ENCODE measurements at regions not wholly inside any gene's neighbourhood (a gene's known extent, or its start where the extent isn't known, plus 50 kb on each side); places are given as distances from the start of the nearest gene placed in this dataset.

- 39% methylated on average over 1 of the region's 1 CpG for WGBS
- H3K27me3 ChIP-seq: no peaks in the 10 kb centered on the region
- peaks cover 0 to 11% (median 4%) of the 10 kb centered on the region in 4 donors for H3K4me1 ChIP-seq
- DNase-seq (ENCODE audit: extremely low spot score): no peak
- no peaks in the 10 kb centered on the region for H3K9me3 ChIP-seq
- no peak overlapping the region for H3K4me3 ChIP-seq
- no peak for TF ChIP-seq EP300 (IDR thresholded peaks at IDR 0.05)
- TF ChIP-seq POLR2A (IDR thresholded peaks at IDR 0.05; ENCODE audit: low read depth): no peak
- TF ChIP-seq CTCF (IDR thresholded peaks at IDR 0.05): no peak
- no peak for TF ChIP-seq POLR2AphosphoS5 (IDR thresholded peaks at IDR 0.05)
- intact Hi-C loops (cut with DNase I): no loop called here
- H3K36me3 ChIP-seq: no peaks in the 10 kb centered on the region
- H3K27ac ChIP-seq (replicated peaks in 1 of 4): no peak overlapping the region
Observed at GRCh38 chr5:84885485-84886258, 501.0 kb upstream of the EDIL3 start.

GRCh38 chr5:84881737-84882136, 497.1 kb upstream of the EDIL3 start:
- intact Hi-C loops (cut with DNase I): no loop called here
- Histone ChIP-seq H3K36me3 (no peaks in the 10 kb centered on the region), H3K4me3 (no peak overlapping the region), H3K27me3 (no peaks in the 10 kb centered on the region), H3K9me3 (no peaks in the 10 kb centered on the region), H3K4me1 (peaks cover 0 to 11% (median 4%) of the 10 kb centered on the region in 4 donors), H3K27ac (replicated peaks in 1 of 4) (no peak overlapping the region)
- 85% methylated on average over 4 of the region's 4 CpGs for WGBS
- no peak for DNase-seq (ENCODE audit: extremely low spot score)
- TF ChIP-seq CTCF (IDR thresholded peaks at IDR 0.05) (no peak), EP300 (IDR thresholded peaks at IDR 0.05) (no peak), POLR2AphosphoS5 (IDR thresholded peaks at IDR 0.05) (no peak), POLR2A (IDR thresholded peaks at IDR 0.05; ENCODE audit: low read depth) (no peak)

GRCh38 chr5:84874196-84874595, 489.5 kb upstream of the EDIL3 start:
- DNase-seq (ENCODE audit: extremely low spot score): no peak
- Histone ChIP-seq H3K9me3 (no peaks in the 10 kb centered on the region), H3K27me3 (no peaks in the 10 kb centered on the region), H3K4me1 (no peaks in the 10 kb centered on the region), H3K36me3 (no peaks in the 10 kb centered on the region), H3K27ac (replicated peaks in 1 of 4) (no peak overlapping the region), H3K4me3 (no peak overlapping the region)
- intact Hi-C loops (cut with DNase I): no loop called here
- TF ChIP-seq CTCF (IDR thresholded peaks at IDR 0.05): no peak
- no peak for TF ChIP-seq POLR2AphosphoS5 (IDR thresholded peaks at IDR 0.05)
- no peak for TF ChIP-seq EP300 (IDR thresholded peaks at IDR 0.05)
- TF ChIP-seq POLR2A (IDR thresholded peaks at IDR 0.05; ENCODE audit: low read depth): no peak

GRCh38 chr5:84872768-84873167, 488.1 kb upstream of the EDIL3 start:
- no peaks in the 10 kb centered on the region for H3K36me3 ChIP-seq
- DNase-seq (ENCODE audit: extremely low spot score): no peak
- no peaks in the 10 kb centered on the region for H3K9me3 ChIP-seq
- intact Hi-C loops (cut with DNase I): no loop called here
- TF ChIP-seq POLR2AphosphoS5 (IDR thresholded peaks at IDR 0.05) (no peak), EP300 (IDR thresholded peaks at IDR 0.05) (no peak), CTCF (IDR thresholded peaks at IDR 0.05) (no peak), POLR2A (IDR thresholded peaks at IDR 0.05; ENCODE audit: low read depth) (no peak)
- no peak overlapping the region for H3K4me3 ChIP-seq
- WGBS: 55% methylated on average over 3 of the region's 3 CpGs
- no peak overlapping the region for H3K27ac ChIP-seq (replicated peaks in 1 of 4)
- no peaks in the 10 kb centered on the region for H3K27me3 ChIP-seq
- H3K4me1 ChIP-seq: no peaks in the 10 kb centered on the region

- TF ChIP-seq CTCF (IDR thresholded peaks at IDR 0.05) (no peak), POLR2A (IDR thresholded peaks at IDR 0.05; ENCODE audit: low read depth) (no peak), EP300 (IDR thresholded peaks at IDR 0.05) (no peak), POLR2AphosphoS5 (IDR thresholded peaks at IDR 0.05) (no peak)
- no peaks in the 10 kb centered on the region for H3K9me3 ChIP-seq
- no peaks in the 10 kb centered on the region for H3K27me3 ChIP-seq
- no peak for DNase-seq (ENCODE audit: extremely low spot score)
- 43% methylated on average over 1 of the region's 1 CpG for WGBS
- H3K4me1 ChIP-seq: no peaks in the 10 kb centered on the region
- intact Hi-C loops (cut with DNase I): no loop called here
- H3K36me3 ChIP-seq: no peaks in the 10 kb centered on the region
- no peak overlapping the region for H3K27ac ChIP-seq (replicated peaks in 1 of 4)
- no peak overlapping the region for H3K4me3 ChIP-seq
Observed at GRCh38 chr5:84870369-84870768, 485.7 kb upstream of the EDIL3 start.

Data from esophagus muscularis mucosa (tissue), 4 donors.